Esophagus squamous epithelium (tissue), 5 donors: ENCODE measurements at regions not wholly inside any gene's neighbourhood (a gene's known extent, or its start where the extent isn't known, plus 50 kb on each side); places are given as distances from the start of the nearest gene placed in this dataset.

Experiments used
- DNase-seq: peaks from one replicate; lab custom pipeline; 2025; lab: John Stamatoyannopoulos, UW
- H3K27ac ChIP-seq, 4 donors: fragments of 200-600 bp; sonication (generic); one replicate each; pipeline ENCODE4 v1.5.1; 2016 to 2019; ENCODE audit warnings: mild to moderate bottlenecking in 1 of 4
- H3K27me3 ChIP-seq, 4 donors: fragments of 200-600 bp; sonication (generic); 1 replicate in 3 of 4; 2 replicates in 1 of 4; pipeline versions ENCODE4 v1.5.1 to v1.6.0; 2017 to 2021; ENCODE audit warnings: antibody characterized with exemption in 1 of 4
- H3K36me3 ChIP-seq, 3 donors: fragments of 200-600 bp; sonication (generic); one replicate each; pipeline ENCODE4 v1.5.1; 2016 to 2019
- H3K4me1 ChIP-seq, 3 donors: fragments of 200-600 bp; sonication (generic); one replicate each; pipeline ENCODE4 v1.5.1; 2017 to 2019
- H3K4me3 ChIP-seq, 4 donors: fragments of 200-600 bp; sonication (generic); 1 replicate in 3 of 4; 2 replicates in 1 of 4; pipeline ENCODE4 v1.5.1; 2016 to 2019; ENCODE audit warnings: mild to moderate bottlenecking in 2 of 4, moderate library complexity in 1 of 4
- H3K9me3 ChIP-seq, 3 donors: fragments of 200-600 bp; sonication (generic); one replicate each; pipeline ENCODE4 v1.5.1; 2016 to 2019
- CTCF ChIP-seq, 6 experiments: fragments of 450-650 bp in 4 of 6; fragments of 200-600 bp in 2 of 6; sonication (generic) in 2 of 6; IDR thresholded peaks; one replicate each; pipeline ENCODE4 v1.5.1; 2016 to 2019; ENCODE audit warnings: antibody characterized with exemption in 6 of 6, mild to moderate bottlenecking in 4 of 6, moderate library complexity in 4 of 6
- POLR2A ChIP-seq, 4 donors: fragments of 450-650 bp; IDR thresholded peaks; one replicate each; pipeline ENCODE4 v1.6.1; 2017; ENCODE audit warnings: antibody characterized with exemption in 4 of 4, mild to moderate bottlenecking in 4 of 4, moderate library complexity in 3 of 4
- WGBS, 2 donors: methylation state at CpG; one replicate each; pipeline ENCODE4 v1.1.5; 2018; 5-methylcytosine and 5-hydroxymethylcytosine counted together
- intact Hi-C: fragments of 100-400 bp; cut with DNase I; formaldehyde crosslinking; loops from one replicate; pipeline ENCODE4 v1.15.0; 2022
- donor health status: DM: yes; HTN: yes; CAD: no.

- intact Hi-C loops, result no loop called here
- no peak for TF ChIP-seq CTCF (IDR thresholded peaks at IDR 0.05)
- WGBS, 2 donors, result 83 to 84% methylated on average over 1 of the region's 1 CpG
- DNase-seq, result no peak
- no peak overlapping the region for H3K27ac ChIP-seq
- H3K27me3 ChIP-seq, result no peaks in the 10 kb centered on the region
- no peaks in the 10 kb centered on the region for H3K9me3 ChIP-seq
- no peaks in the 10 kb centered on the region for H3K4me1 ChIP-seq
- no peak overlapping the region for H3K4me3 ChIP-seq
- no peaks in the 10 kb centered on the region for H3K36me3 ChIP-seq
These were observed 250.7 kb downstream of the TBC1D4 start for GRCh38 chr13:75231235-75231634.

GRCh38 chr13:75226733-75227435 lies 255.1 kb downstream of the TBC1D4 start:
- Histone ChIP-seq H3K27ac (no peak overlapping the region), H3K4me1 (no peaks in the 10 kb centered on the region), H3K27me3 (no peaks in the 10 kb centered on the region), H3K4me3 (no peak overlapping the region), H3K9me3 (no peaks in the 10 kb centered on the region), H3K36me3 (no peaks in the 10 kb centered on the region)
- 49 to 78% methylated on average over 3 of the region's 3 CpGs for WGBS, 2 donors
- TF ChIP-seq CTCF (IDR thresholded peaks at IDR 0.05), result no peak
- TF ChIP-seq POLR2A (IDR thresholded peaks at IDR 0.05), result no peak
- DNase-seq, result no peak
- intact Hi-C loops, result no loop called here

- Histone ChIP-seq H3K9me3 (no peaks in the 10 kb centered on the region), H3K4me1 (no peaks in the 10 kb centered on the region), H3K4me3 (no peak overlapping the region), H3K27me3 (no peaks in the 10 kb centered on the region), H3K36me3 (no peaks in the 10 kb centered on the region), H3K27ac (no peak overlapping the region)
- WGBS, 2 donors, result 87 to 92% methylated on average over 8 to 9 of the region's 9 CpGs
- intact Hi-C loops, result no loop called here
- TF ChIP-seq CTCF (IDR thresholded peaks at IDR 0.05), result no peak
- TF ChIP-seq POLR2A (IDR thresholded peaks at IDR 0.05), result no peak
- DNase-seq, result no peak
These were observed 255.9 kb downstream of the TBC1D4 start for GRCh38 chr13:75226092-75226491.

DNA sequence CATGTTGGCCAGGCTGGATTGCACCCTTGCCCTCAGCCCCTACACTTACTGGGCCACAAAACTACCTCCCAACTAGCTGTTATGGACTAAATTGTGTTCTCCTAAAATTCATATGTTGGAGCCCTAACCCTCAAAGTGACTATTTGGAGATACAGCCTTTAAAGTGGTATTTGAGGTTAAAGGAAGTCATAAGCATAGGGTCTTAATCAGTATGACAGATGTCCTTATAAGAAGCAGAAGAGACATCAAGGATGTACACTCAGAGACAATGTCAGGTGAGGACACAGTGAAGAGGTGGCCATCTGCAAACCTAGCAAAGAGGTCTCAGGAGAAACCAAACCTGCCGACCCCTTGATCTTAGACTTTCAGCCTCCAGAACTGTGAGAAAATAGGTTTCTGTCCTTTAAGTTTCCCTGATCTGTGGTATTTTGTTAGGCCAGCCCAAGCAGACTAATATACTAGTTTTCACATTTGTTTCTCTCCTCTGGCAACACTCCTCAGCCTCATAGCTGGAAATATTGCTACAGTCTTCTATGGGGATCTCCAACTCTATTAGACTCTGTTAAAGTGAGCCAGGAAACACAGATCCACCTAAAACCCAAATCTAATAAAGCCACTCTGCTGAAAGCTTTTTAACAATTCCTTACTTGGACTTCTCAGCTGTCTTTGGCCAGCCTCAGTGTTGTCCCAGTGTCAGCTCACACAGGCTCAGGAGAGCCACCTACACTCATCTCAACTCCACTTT lies 256.5 kb downstream of the TBC1D4 start:
- TF ChIP-seq CTCF (IDR thresholded peaks at IDR 0.05) (no peak), POLR2A (IDR thresholded peaks at IDR 0.05) (no peak)
- peaks cover 0 to 3% (median 0%) of the 10 kb centered on the region in 4 donors for H3K27me3 ChIP-seq
- DNase-seq, result no peak
- intact Hi-C loops, result no loop called here
- H3K4me3 ChIP-seq, result no peak overlapping the region
- no peak overlapping the region for H3K27ac ChIP-seq
- H3K36me3 ChIP-seq, result no peaks in the 10 kb centered on the region
- H3K4me1 ChIP-seq, result no peaks in the 10 kb centered on the region
- no peaks in the 10 kb centered on the region for H3K9me3 ChIP-seq
- WGBS, 2 donors, result 88 to 92% methylated on average over 1 of the region's 1 CpG

GRCh38 chr13:75224053-75224742 lies 257.8 kb downstream of the TBC1D4 start:
- Histone ChIP-seq H3K27ac (no peak overlapping the region), H3K36me3 (no peaks in the 10 kb centered on the region), H3K4me3 (no peak overlapping the region), H3K9me3 (no peaks in the 10 kb centered on the region), H3K4me1 (peaks cover 0 to 8% (median 0%) of the 10 kb centered on the region in 3 donors), H3K27me3 (peaks cover 0 to 9% (median 0%) of the 10 kb centered on the region in 4 donors)
- WGBS, 2 donors, result 46 to 64% methylated on average over 6 of the region's 6 CpGs
- intact Hi-C loops, result no loop called here
- no peak for DNase-seq
- TF ChIP-seq POLR2A (IDR thresholded peaks at IDR 0.05) (no peak), CTCF (IDR thresholded peaks at IDR 0.05) (no peak)
